ENCODE measurements at regions not wholly inside any gene's neighbourhood (a gene's known extent, or its start where the extent isn't known, plus 50 kb on each side); places are given as distances from the start of the nearest gene placed in this dataset.

DNA sequence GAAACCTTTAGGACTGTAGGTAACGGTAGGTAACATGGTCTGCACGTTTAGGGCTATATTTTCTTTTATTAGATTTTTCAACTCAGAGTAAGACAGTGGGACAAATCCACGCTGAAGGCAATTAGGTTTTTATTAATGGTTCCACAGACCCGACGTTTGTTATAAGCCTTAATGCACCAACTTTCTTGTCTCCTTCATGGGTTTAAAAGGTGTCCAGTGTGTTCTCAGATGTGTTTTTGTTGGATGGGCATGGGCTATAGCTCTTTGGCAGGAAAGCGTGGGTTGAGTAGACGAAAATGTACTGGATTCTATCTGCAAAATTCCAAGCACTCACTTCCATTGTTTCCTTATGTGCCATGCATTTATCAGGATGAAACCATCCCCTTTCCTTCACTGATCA, 88.0 kb upstream of the SIM2 start:
- Histone ChIP-seq H3K9me3 (ENCODE audit: insufficient read depth, low read length) (no peaks in the 10 kb centered on the region), H3K36me3 (replicated peaks; ENCODE audit: low read depth, low read length) (no peaks in the 10 kb centered on the region), H3K27ac (ENCODE audit: low read length) (no peak overlapping the region), H3K9ac (ENCODE audit: low read length) (no peak overlapping the region), H3K4me2 (ENCODE audit: low read length) (no peak overlapping the region), H3K4me3 (ENCODE audit: low read length) (no peak overlapping the region), H3K4me1 (ENCODE audit: low read length) (no peaks in the 10 kb centered on the region), H2AFZ (ENCODE audit: low read depth, low read length) (no peak overlapping the region), H4K20me1 (ENCODE audit: insufficient read depth, low read length) (no peaks in the 10 kb centered on the region), H3K27me3 (ENCODE audit: low read depth, low read length) (peaks cover 7% of the 10 kb centered on the region; the same call in 1 of the 2 replicates), H3K79me2 (ENCODE audit: low read length) (no peaks in the 10 kb centered on the region)
- TF ChIP-seq EZH2phosphoT487 (IDR thresholded peaks at IDR 0.05; ENCODE audit: low read depth) (no peak), CTCF (IDR thresholded peaks at IDR 0.05; ENCODE audit: low read depth, low read length) (no peak)

DNA sequence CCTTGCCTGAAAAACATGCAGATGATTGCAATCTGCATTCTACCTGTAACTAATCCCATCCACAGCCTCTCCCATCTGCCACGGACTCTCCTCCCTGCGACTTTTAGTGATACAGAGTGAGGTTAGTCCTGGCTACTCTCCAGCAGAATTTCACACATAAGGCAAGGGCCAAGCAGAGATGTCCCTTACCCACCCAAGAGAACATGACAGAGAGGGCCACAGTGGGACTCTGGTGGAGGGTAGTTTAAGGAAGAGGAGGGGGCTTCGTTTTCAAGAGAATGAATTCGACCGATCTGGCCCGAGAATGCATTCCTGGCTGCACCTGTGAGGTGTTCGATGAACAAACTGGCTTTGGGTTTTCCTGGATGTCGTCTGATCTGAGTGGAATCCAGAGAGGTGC, 87.5 kb upstream of the SIM2 start:
- H2AFZ ChIP-seq (ENCODE audit: low read depth, low read length): no peak overlapping the region
- H3K9me3 ChIP-seq (ENCODE audit: insufficient read depth, low read length): no peaks in the 10 kb centered on the region
- no peak overlapping the region for H3K9ac ChIP-seq (ENCODE audit: low read length)
- no peaks in the 10 kb centered on the region for H3K36me3 ChIP-seq (replicated peaks; ENCODE audit: low read depth, low read length)
- no peak overlapping the region for H3K27ac ChIP-seq (ENCODE audit: low read length)
- TF ChIP-seq EZH2phosphoT487 (IDR thresholded peaks at IDR 0.05; ENCODE audit: low read depth): no peak
- no peak for TF ChIP-seq CTCF (IDR thresholded peaks at IDR 0.05; ENCODE audit: low read depth, low read length)
- no peak overlapping the region for H3K4me3 ChIP-seq (ENCODE audit: low read length)
- peaks cover 7% of the 10 kb centered on the region; the same call in 1 of the 2 replicates for H3K27me3 ChIP-seq (ENCODE audit: low read depth, low read length)
- H3K79me2 ChIP-seq (ENCODE audit: low read length): no peaks in the 10 kb centered on the region
- H3K4me1 ChIP-seq (ENCODE audit: low read length): no peaks in the 10 kb centered on the region
- H3K4me2 ChIP-seq (ENCODE audit: low read length): no peak overlapping the region
- no peaks in the 10 kb centered on the region for H4K20me1 ChIP-seq (ENCODE audit: insufficient read depth, low read length)

DNA sequence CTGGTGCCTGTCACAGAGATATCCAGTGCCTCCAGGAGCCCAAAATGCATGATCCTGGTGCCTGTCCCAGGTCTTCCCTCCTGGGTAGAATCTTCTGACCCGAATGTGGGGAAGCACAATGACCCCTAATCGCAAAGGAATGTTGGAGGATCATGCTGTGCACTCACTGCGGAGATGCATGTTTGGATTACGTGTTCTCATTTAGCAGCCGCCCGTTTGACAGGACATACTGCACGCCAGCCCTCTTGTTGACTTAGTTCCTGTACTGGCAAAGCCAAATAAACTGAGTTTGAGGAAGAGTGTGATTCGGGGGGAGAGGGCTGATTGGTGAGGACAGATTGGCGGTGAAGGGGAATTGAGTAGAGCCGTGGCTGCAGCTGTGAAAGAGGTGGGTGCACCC, 85.9 kb upstream of the SIM2 start:
- no peaks in the 10 kb centered on the region for H3K9me3 ChIP-seq (ENCODE audit: insufficient read depth, low read length)
- no peaks in the 10 kb centered on the region for H4K20me1 ChIP-seq (ENCODE audit: insufficient read depth, low read length)
- peaks cover 7% of the 10 kb centered on the region; the same call in 1 of the 2 replicates for H3K27me3 ChIP-seq (ENCODE audit: low read depth, low read length)
- H2AFZ ChIP-seq (ENCODE audit: low read depth, low read length): no peak overlapping the region
- no peak overlapping the region for H3K4me2 ChIP-seq (ENCODE audit: low read length)
- no peaks in the 10 kb centered on the region for H3K79me2 ChIP-seq (ENCODE audit: low read length)
- H3K4me1 ChIP-seq (ENCODE audit: low read length): no peaks in the 10 kb centered on the region
- no peak overlapping the region for H3K4me3 ChIP-seq (ENCODE audit: low read length)
- H3K9ac ChIP-seq (ENCODE audit: low read length): no peak overlapping the region
- no peak for TF ChIP-seq CTCF (IDR thresholded peaks at IDR 0.05; ENCODE audit: low read depth, low read length)
- no peak for TF ChIP-seq EZH2phosphoT487 (IDR thresholded peaks at IDR 0.05; ENCODE audit: low read depth)
- H3K36me3 ChIP-seq (replicated peaks; ENCODE audit: low read depth, low read length): no peaks in the 10 kb centered on the region
- H3K27ac ChIP-seq (ENCODE audit: low read length): no peak overlapping the region

DNA sequence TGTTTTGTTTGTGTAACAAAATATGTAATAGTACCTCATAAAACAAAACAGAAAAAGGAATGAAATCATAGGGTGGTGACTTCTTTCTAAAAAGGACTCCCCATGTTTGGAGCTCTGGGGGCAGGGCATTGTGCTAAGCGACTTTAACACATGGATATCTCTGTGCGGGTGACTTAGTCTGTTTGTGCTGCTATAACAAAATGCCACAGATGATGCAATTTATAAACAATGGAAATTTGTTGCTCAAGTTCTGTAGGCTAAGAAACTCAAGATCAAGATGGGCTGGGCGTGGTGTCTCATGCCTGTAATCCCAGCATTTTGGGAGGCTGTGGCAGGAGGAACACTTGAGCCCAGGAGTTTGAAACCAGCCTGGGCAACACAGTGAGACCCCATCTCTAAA, 85.4 kb upstream of the SIM2 start:
- no peak overlapping the region for H2AFZ ChIP-seq (ENCODE audit: low read depth, low read length)
- H3K79me2 ChIP-seq (ENCODE audit: low read length): no peaks in the 10 kb centered on the region
- H3K4me1 ChIP-seq (ENCODE audit: low read length): no peaks in the 10 kb centered on the region
- H4K20me1 ChIP-seq (ENCODE audit: insufficient read depth, low read length): no peaks in the 10 kb centered on the region
- no peaks in the 10 kb centered on the region for H3K36me3 ChIP-seq (replicated peaks; ENCODE audit: low read depth, low read length)
- H3K27ac ChIP-seq (ENCODE audit: low read length): no peak overlapping the region
- no peak overlapping the region for H3K4me2 ChIP-seq (ENCODE audit: low read length)
- no peaks in the 10 kb centered on the region for H3K9me3 ChIP-seq (ENCODE audit: insufficient read depth, low read length)
- TF ChIP-seq EZH2phosphoT487 (IDR thresholded peaks at IDR 0.05; ENCODE audit: low read depth) (no peak), CTCF (IDR thresholded peaks at IDR 0.05; ENCODE audit: low read depth, low read length) (no peak)
- no peak overlapping the region for H3K9ac ChIP-seq (ENCODE audit: low read length)
- peaks cover 7% of the 10 kb centered on the region; the same call in 1 of the 2 replicates for H3K27me3 ChIP-seq (ENCODE audit: low read depth, low read length)
- no peak overlapping the region for H3K4me3 ChIP-seq (ENCODE audit: low read length)
